MCF 10A (cell line): ENCODE measurements at regions not wholly inside any gene's neighbourhood (a gene's known extent, or its start where the extent isn't known, plus 50 kb on each side); places are given as distances from the start of the nearest gene placed in this dataset.

Experiments used
- BruUV-seq: library from RNA; stranded (reverse); fragments of 400-500 nt; replicated peaks from 2 replicates; lab custom pipeline; 2021; lab: Mats Ljungman, UMichigan
- CTCF ChIA-PET: fragments of 300-600 bp; sonication (Branson Sonifier 250); formaldehyde crosslinking; extraction: SDS; loops from one replicate; lab custom pipeline; 2021; ENCODE audit warnings: antibody characterized with exemption, inconsistent platforms; lab: Yijun Ruan, JAX
- POLR2A ChIA-PET: fragments of 300-600, 350-650 bp; sonication (Branson Sonifier 250); formaldehyde crosslinking; extraction: SDS; loops from one replicate; lab custom pipeline; 2020; ENCODE audit warnings: antibody characterized with exemption, inconsistent platforms; lab: Yijun Ruan, JAX
- DNase-seq: peaks from one replicate; pipeline ENCODE4 v3.0.0-alpha.2; 2018; ENCODE audit not compliant: unreplicated experiment
- H3K27ac Mint-ChIP-seq: one replicate; pipeline ENCODE4 v1.8.0; 2022; ENCODE audit warnings: mild to moderate bottlenecking, low read depth, mixed read lengths; ENCODE audit not compliant: unreplicated experiment
- H3K27me3 Mint-ChIP-seq: one replicate; pipeline ENCODE4 v1.8.0; 2022; ENCODE audit warnings: mixed read lengths; ENCODE audit not compliant: insufficient read depth, unreplicated experiment
- H3K36me3 Mint-ChIP-seq: one replicate; pipeline ENCODE4 v1.8.0; 2022; ENCODE audit warnings: mild to moderate bottlenecking, moderate library complexity, mixed read lengths; ENCODE audit not compliant: insufficient read depth, unreplicated experiment
- H3K4me1 Mint-ChIP-seq: one replicate; pipeline ENCODE4 v1.8.0; 2022; ENCODE audit warnings: mixed read lengths; ENCODE audit not compliant: insufficient read depth, unreplicated experiment
- H3K4me3 Mint-ChIP-seq: one replicate; pipeline ENCODE4 v1.8.0; 2022; ENCODE audit warnings: mild to moderate bottlenecking, moderate library complexity, mixed read lengths; ENCODE audit not compliant: unreplicated experiment
- H3K9me3 Mint-ChIP-seq: one replicate; pipeline ENCODE4 v1.8.0; 2022; ENCODE audit warnings: mixed read lengths; ENCODE audit not compliant: unreplicated experiment
- CTCF ChIP-seq: fragments of 200-600 bp; IDR thresholded peaks from one replicate; pipeline ENCODE4 v1.8.0; 2022; ENCODE audit warnings: antibody characterized with exemption, mild to moderate bottlenecking; ENCODE audit not compliant: unreplicated experiment
- intact Hi-C: fragments of 100-400 bp; cut with micrococcal nuclease; formaldehyde crosslinking; loops from 2 replicates; pipeline ENCODE4 v1.14.1; 2022

DNA sequence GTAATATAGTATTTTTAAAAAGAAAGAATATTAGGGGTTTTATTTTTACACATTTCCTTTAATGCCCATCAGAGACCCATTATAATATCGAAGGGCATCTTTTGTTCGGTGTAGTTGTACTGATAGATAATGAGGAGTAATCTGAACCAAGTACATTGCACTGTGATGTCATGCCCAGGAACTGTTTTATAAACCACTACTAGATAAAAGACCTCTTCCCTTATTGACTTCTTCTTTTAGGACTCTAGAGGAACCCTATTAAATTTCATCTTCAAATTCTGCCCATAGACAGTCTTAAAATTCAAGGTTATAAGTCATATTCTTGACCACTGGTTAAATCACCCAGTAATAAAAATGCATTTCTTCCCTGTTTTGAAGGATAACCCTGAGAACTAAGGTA lies 206.5 kb downstream of the NRIP1 start:
- no peak for TF ChIP-seq CTCF
- no peak overlapping the region for H3K4me3 Mint-ChIP-seq
- DNase-seq, result no peak
- peaks cover 5% of the 10 kb centered on the region for H3K36me3 Mint-ChIP-seq
- CTCF ChIA-PET, result interaction anchor here (0.5 kb wide), 1 partner anchor 664 kb away, joined by 3 read pairs; no protein-coding TSS in a partner anchor
- peaks cover 6% of the 10 kb centered on the region for H3K9me3 Mint-ChIP-seq
- intact Hi-C loops, result no loop called here
- H3K27ac Mint-ChIP-seq, result no peak overlapping the region
- H3K27me3 Mint-ChIP-seq, result no peaks in the 10 kb centered on the region
- POLR2A ChIA-PET, result no interaction called here
- BruUV-seq, result no TSS peak
- H3K4me1 Mint-ChIP-seq, result no peaks in the 10 kb centered on the region

DNA sequence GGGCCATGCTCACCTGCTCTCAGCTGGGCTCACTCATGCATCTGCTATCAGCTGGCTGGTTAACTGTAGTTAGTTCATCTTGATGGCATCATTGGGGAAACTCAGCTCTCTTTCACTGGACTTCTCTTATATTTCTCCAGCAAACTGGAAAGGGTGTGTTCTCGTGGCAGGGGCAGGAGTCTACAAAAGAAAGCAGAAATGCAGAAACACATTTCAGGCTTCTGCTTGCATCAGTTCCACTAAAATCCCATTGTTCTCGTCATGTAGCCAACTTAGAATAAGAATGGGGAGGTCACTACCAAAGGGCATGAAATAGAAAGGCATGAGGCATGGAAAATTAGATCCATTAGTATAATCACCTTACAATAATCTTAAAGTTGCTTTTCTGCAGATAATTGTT lies 207.3 kb downstream of the NRIP1 start:
- H3K27ac Mint-ChIP-seq, result no peak overlapping the region
- H3K9me3 Mint-ChIP-seq, result peaks cover 6% of the 10 kb centered on the region
- DNase-seq, result no peak
- intact Hi-C loops, result no loop called here
- CTCF ChIA-PET, result no interaction called here
- H3K4me3 Mint-ChIP-seq, result no peak overlapping the region
- no peak for TF ChIP-seq CTCF
- H3K36me3 Mint-ChIP-seq, result peaks cover 7% of the 10 kb centered on the region
- no peaks in the 10 kb centered on the region for H3K27me3 Mint-ChIP-seq
- BruUV-seq, result no TSS peak
- H3K4me1 Mint-ChIP-seq, result no peaks in the 10 kb centered on the region
- POLR2A ChIA-PET, result no interaction called here

DNA sequence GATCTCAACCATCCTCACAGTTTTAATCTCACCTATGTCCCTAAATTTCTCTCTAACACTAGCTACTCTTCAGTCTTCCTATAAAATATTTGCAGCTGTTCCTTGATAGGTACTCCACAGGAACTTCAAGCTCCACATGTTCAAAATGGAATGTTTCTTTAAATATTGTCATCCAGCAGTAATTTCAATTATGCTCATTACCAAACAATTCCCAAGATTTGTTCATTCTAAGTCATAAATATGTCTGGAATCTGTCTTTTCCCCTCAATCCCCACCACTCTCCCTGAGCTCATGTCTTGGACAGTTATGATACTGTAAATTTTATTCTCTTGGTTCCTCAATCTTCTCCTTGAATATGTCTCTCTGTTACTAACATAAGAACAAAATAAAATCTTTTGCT lies 214.4 kb downstream of the NRIP1 start:
- intact Hi-C loops, result no loop called here
- no peak for TF ChIP-seq CTCF
- Mint-ChIP-seq H3K4me1 (no peaks in the 10 kb centered on the region), H3K36me3 (peaks cover 7% of the 10 kb centered on the region), H3K9me3 (no peaks in the 10 kb centered on the region), H3K4me3 (no peak overlapping the region), H3K27me3 (no peaks in the 10 kb centered on the region), H3K27ac (no peak overlapping the region)
- no peak for DNase-seq
- no TSS peak for BruUV-seq
- ChIA-PET POLR2A (no interaction called here), CTCF (interaction anchor here (1.5 kb wide), 1 partner anchor 14 kb away, joined by 5 read pairs; no protein-coding TSS in a partner anchor)

GRCh38 chr21:14846621-14847020 lies 218.2 kb downstream of the NRIP1 start:
- Mint-ChIP-seq H3K27ac (no peak overlapping the region), H3K4me1 (no peaks in the 10 kb centered on the region), H3K9me3 (peaks cover 13% of the 10 kb centered on the region), H3K4me3 (no peak overlapping the region), H3K27me3 (no peaks in the 10 kb centered on the region), H3K36me3 (no peaks in the 10 kb centered on the region)
- CTCF ChIA-PET, result no interaction called here
- POLR2A ChIA-PET, result no interaction called here
- DNase-seq, result no peak
- no TSS peak for BruUV-seq
- intact Hi-C loops, result no loop called here
- no peak for TF ChIP-seq CTCF
